HG03575 (cell line): ENCODE measurements at regions not wholly inside any gene's neighbourhood (a gene's known extent, or its start where the extent isn't known, plus 50 kb on each side); places are given as distances from the start of the nearest gene placed in this dataset.

ENCODE experiments used
- ATAC-seq: cut with Tn5 transposase; IDR thresholded peaks from one replicate; pipeline ENCODE4 v1.9.1; 2021; ENCODE audit not compliant: unreplicated experiment, insufficient number of reproducible peaks, low FRiP score; ENCODE audit errors: extremely low read depth

- ATAC-seq: no peak
These were observed 242.5 kb downstream of the SEC23A start for GRCh38 chr14:38860530-38860929.

GRCh38 chr14:38856798-38857197, 246.2 kb downstream of the SEC23A start:
- ATAC-seq: no peak

GRCh38 chr14:38855513-38855912, 247.5 kb downstream of the SEC23A start:
- ATAC-seq: no peak

GRCh38 chr14:38851111-38851510, 251.9 kb downstream of the SEC23A start:
- no peak for ATAC-seq

- no peak for ATAC-seq
These were observed 252.4 kb downstream of the SEC23A start for GRCh38 chr14:38850664-38851063.

GRCh38 chr14:38848243-38848935, 254.6 kb downstream of the SEC23A start:
- ATAC-seq: no peak

- ATAC-seq: no peak
These were observed 255.9 kb downstream of the SEC23A start for GRCh38 chr14:38847161-38847560.

GRCh38 chr14:38839694-38840365, 263.2 kb downstream of the SEC23A start:
- ATAC-seq: no peak

- no peak for ATAC-seq
These were observed 264.1 kb downstream of the SEC23A start for GRCh38 chr14:38838979-38839323.

GRCh38 chr14:38838049-38838978, 264.7 kb downstream of the SEC23A start:
- ATAC-seq: no peak

GRCh38 chr14:38837343-38838048, 265.5 kb downstream of the SEC23A start:
- ATAC-seq: no peak

- no peak for ATAC-seq
These were observed 266.5 kb downstream of the SEC23A start for GRCh38 chr14:38836539-38836938.

- ATAC-seq: no peak
These were observed 267.2 kb downstream of the SEC23A start for GRCh38 chr14:38835874-38836273.

GRCh38 chr14:38828183-38828827, 274.7 kb downstream of the SEC23A start:
- no peak for ATAC-seq

- ATAC-seq: no peak
These were observed 278.3 kb downstream of the SEC23A start for GRCh38 chr14:38824706-38825105.

- ATAC-seq: no peak
These were observed 284.5 kb downstream of the SEC23A start for GRCh38 chr14:38818555-38818954.

- ATAC-seq: no peak
These were observed 294.1 kb downstream of the SEC23A start for GRCh38 chr14:38808734-38809455.

- no peak for ATAC-seq
These were observed 303.4 kb downstream of the SEC23A start for GRCh38 chr14:38799671-38800070.
